ENCODE measurements at regions not wholly inside any gene's neighbourhood (a gene's known extent, or its start where the extent isn't known, plus 50 kb on each side); places are given as distances from the start of the nearest gene placed in this dataset.
"Not testable (repeated sequence)": the region's sequence is repeated elsewhere in the genome, so short reads cannot be mapped to it uniquely, and the experiment has no call there.

DNA sequence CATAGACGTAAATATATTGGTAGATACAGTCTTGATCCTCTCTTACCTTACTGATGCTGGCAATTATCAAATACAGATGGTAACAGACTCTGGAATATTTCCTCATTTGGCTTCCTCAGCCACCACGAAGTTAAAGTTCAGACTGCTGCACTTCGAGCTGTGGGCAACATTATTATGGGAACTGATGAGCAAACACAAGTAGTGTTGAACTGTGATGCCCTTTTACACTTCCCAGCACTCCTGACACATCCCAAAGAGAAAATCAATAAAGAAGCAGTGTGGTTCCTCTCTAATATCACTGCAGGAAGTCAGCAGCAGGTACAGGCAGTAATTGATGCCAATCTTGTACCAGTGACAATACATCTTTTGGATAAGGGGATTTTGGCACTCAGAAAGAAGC lies 162.7 kb upstream of the NT5E start:
- no CpG with 5 or more reads among the region's 3 CpGs for WGBS (ENCODE audit: extremely low coverage, insufficient read length, low lambda C conversion rate)

DNA sequence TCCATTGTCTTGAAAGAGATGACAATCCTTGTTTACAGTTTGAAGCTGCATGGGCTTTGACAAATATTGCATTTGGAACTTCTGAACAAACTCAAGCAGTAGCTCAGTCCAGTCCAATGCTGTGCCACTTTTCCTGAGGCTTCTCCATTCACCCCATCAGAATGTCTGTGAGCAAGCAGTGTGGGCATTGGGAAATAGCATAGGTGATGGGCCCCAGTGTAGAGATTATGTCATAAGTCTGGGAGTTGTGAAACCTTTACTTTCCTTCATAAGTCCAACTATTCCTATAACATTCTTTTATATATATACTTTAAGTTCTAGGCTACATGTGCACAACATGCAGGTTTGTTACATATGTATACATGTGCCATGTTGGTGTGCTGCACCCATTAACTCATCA lies 163.4 kb upstream of the NT5E start:
- H4K5ac ChIP-seq (ENCODE audit: insufficient read length, low read depth, low read length); H4K8ac ChIP-seq (replicated peaks; ENCODE audit: insufficient read length, low read depth, low read length); H3K4me1 Mint-ChIP-seq; H3K23ac ChIP-seq (ENCODE audit: insufficient read length, low read depth, low read length); H2BK15ac ChIP-seq (ENCODE audit: low read depth, low read length); H2BK5ac ChIP-seq (ENCODE audit: insufficient read length, low read length); H2AFZ ChIP-seq (ENCODE audit: low read length); H3K23me2 ChIP-seq (ENCODE audit: insufficient read length, low read depth, low read length, poor library complexity, severe bottlenecking); H2BK120ac ChIP-seq (ENCODE audit: low read depth, low read length, poor library complexity, severe bottlenecking); H3K9ac ChIP-seq (ENCODE audit: extremely low read depth, insufficient read length, low read length); H3K9me3 ChIP-seq (ENCODE audit: control insufficient read depth, low read depth, low read length); H3K4me3 Mint-ChIP-seq; H3K79me2 ChIP-seq (ENCODE audit: insufficient read depth, low read length); H3K27ac ChIP-seq (ENCODE audit: insufficient read length, low read depth, low read length); H3K4me2 ChIP-seq (ENCODE audit: insufficient read depth, insufficient read length, low read length); H3K14ac ChIP-seq (ENCODE audit: insufficient read depth, low read length); H3K79me1 ChIP-seq (ENCODE audit: insufficient read depth, low read depth, low read length, poor library complexity, severe bottlenecking); H3K18ac ChIP-seq (ENCODE audit: insufficient read length, low read depth, low read length); H3T11ph ChIP-seq (ENCODE audit: low read length); H2AK5ac ChIP-seq (ENCODE audit: insufficient read length, low read length); H4K20me1 ChIP-seq (ENCODE audit: control insufficient read depth, insufficient read depth, insufficient read length); H3K4me1 ChIP-seq (ENCODE audit: insufficient read depth, low read length); DNase-seq; H3K27ac Mint-ChIP-seq; H2BK20ac ChIP-seq (ENCODE audit: low read depth, low read length, poor library complexity, severe bottlenecking); H3K27me3 Mint-ChIP-seq (ENCODE audit: low read depth); H3K4ac ChIP-seq (ENCODE audit: low read depth, low read length); H4K91ac ChIP-seq (ENCODE audit: insufficient read length, low read depth, low read length); H3K56ac ChIP-seq (ENCODE audit: insufficient read length, low read depth, low read length); H3K27me3 ChIP-seq (ENCODE audit: insufficient read depth, low read length); H2BK12ac ChIP-seq (ENCODE audit: insufficient read length, low read depth, low read length): not testable (repeated sequence)
- Mint-ChIP-seq H3K9me3 (peaks cover 2 to 11% of the 10 kb centered on the region in 2 experiments), H3K36me3 (ENCODE audit: insufficient read depth in 1 of 3, low read depth in 3 of 3) (peaks cover 0 to 12% (median 0%) of the 10 kb centered on the region in 3 experiments; a peak in 3 of 7 replicates)

More for the DNA sequence above, 162.7 kb upstream of the NT5E start:
- no peak overlapping the region for H3K18ac ChIP-seq (ENCODE audit: insufficient read length, low read depth, low read length)
- Mint-ChIP-seq H3K4me1 (no peaks in the 10 kb centered on the region; a peak in 1 of 4 replicates), H3K9me3 (peaks cover 2 to 11% of the 10 kb centered on the region in 2 experiments), H3K27ac (no peak overlapping the region), H3K27me3 (ENCODE audit: low read depth) (no peaks in the 10 kb centered on the region; the same call in none of the 2 replicates), H3K4me3 (no peak overlapping the region), H3K36me3 (ENCODE audit: insufficient read depth in 1 of 3, low read depth in 3 of 3) (peaks cover 0 to 12% (median 0%) of the 10 kb centered on the region in 3 experiments; a peak in 3 of 7 replicates)
- H2BK120ac ChIP-seq (ENCODE audit: low read depth, low read length, poor library complexity, severe bottlenecking), result no peak overlapping the region
- H2BK5ac ChIP-seq (ENCODE audit: insufficient read length, low read length), result no peak overlapping the region
- H3K4ac ChIP-seq (ENCODE audit: low read depth, low read length), result no peak overlapping the region
- H3K56ac ChIP-seq (ENCODE audit: insufficient read length, low read depth, low read length), result no peak overlapping the region
- H4K5ac ChIP-seq (ENCODE audit: insufficient read length, low read depth, low read length), result no peak overlapping the region
- H2BK12ac ChIP-seq (ENCODE audit: insufficient read length, low read depth, low read length), result no peak overlapping the region
- no peaks in the 10 kb centered on the region for H3K79me2 ChIP-seq (ENCODE audit: insufficient read depth, low read length)
- H4K91ac ChIP-seq (ENCODE audit: insufficient read length, low read depth, low read length), result no peak overlapping the region
- no peak overlapping the region for H3K23ac ChIP-seq (ENCODE audit: insufficient read length, low read depth, low read length)
- H3K79me1 ChIP-seq (ENCODE audit: insufficient read depth, low read depth, low read length, poor library complexity, severe bottlenecking), result no peaks in the 10 kb centered on the region
- H3K9me3 ChIP-seq (ENCODE audit: control insufficient read depth, low read depth, low read length), result no peaks in the 10 kb centered on the region
- H3K27me3 ChIP-seq (ENCODE audit: insufficient read depth, low read length), result no peaks in the 10 kb centered on the region
- H2BK20ac ChIP-seq (ENCODE audit: low read depth, low read length, poor library complexity, severe bottlenecking), result no peak overlapping the region
- H3K4me1 ChIP-seq (ENCODE audit: insufficient read depth, low read length), result no peaks in the 10 kb centered on the region
- no peak overlapping the region for H2AK5ac ChIP-seq (ENCODE audit: insufficient read length, low read length)
- H3K27ac ChIP-seq (ENCODE audit: insufficient read length, low read depth, low read length), result no peak overlapping the region
- no peak overlapping the region for H3T11ph ChIP-seq (ENCODE audit: low read length)
- H3K4me2 ChIP-seq (ENCODE audit: insufficient read depth, insufficient read length, low read length), result no peak overlapping the region
- no peaks in the 10 kb centered on the region for H3K23me2 ChIP-seq (ENCODE audit: insufficient read length, low read depth, low read length, poor library complexity, severe bottlenecking)
- H3K9ac ChIP-seq (ENCODE audit: extremely low read depth, insufficient read length, low read length), result no peak overlapping the region
- no peak overlapping the region for H3K14ac ChIP-seq (ENCODE audit: insufficient read depth, low read length)
- H4K8ac ChIP-seq (replicated peaks; ENCODE audit: insufficient read length, low read depth, low read length), result no peak overlapping the region
- TF ChIP-seq, protein P1, sequence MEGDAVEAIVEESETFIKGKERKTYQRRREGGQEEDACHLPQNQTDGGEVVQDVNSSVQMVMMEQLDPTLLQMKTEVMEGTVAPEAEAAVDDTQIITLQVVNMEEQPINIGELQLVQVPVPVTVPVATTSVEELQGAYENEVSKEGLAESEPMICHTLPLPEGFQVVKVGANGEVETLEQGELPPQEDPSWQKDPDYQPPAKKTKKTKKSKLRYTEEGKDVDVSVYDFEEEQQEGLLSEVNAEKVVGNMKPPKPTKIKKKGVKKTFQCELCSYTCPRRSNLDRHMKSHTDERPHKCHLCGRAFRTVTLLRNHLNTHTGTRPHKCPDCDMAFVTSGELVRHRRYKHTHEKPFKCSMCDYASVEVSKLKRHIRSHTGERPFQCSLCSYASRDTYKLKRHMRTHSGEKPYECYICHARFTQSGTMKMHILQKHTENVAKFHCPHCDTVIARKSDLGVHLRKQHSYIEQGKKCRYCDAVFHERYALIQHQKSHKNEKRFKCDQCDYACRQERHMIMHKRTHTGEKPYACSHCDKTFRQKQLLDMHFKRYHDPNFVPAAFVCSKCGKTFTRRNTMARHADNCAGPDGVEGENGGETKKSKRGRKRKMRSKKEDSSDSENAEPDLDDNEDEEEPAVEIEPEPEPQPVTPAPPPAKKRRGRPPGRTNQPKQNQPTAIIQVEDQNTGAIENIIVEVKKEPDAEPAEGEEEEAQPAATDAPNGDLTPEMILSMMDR (conservative IDR thresholded peaks at IDR 0.05), result no peak
- no peak overlapping the region for H2BK15ac ChIP-seq (ENCODE audit: low read depth, low read length)
- no peak overlapping the region for H2AFZ ChIP-seq (ENCODE audit: low read length)
- no peak for DNase-seq
- no peaks in the 10 kb centered on the region for H4K20me1 ChIP-seq (ENCODE audit: control insufficient read depth, insufficient read depth, insufficient read length)

All from H9 (cell line).